Fibroblast of lung (primary cell): ENCODE measurements at regions not wholly inside any gene's neighbourhood (a gene's known extent, or its start where the extent isn't known, plus 50 kb on each side); places are given as distances from the start of the nearest gene placed in this dataset.

ENCODE experiments used
- EZH2 ChIP-seq: IDR thresholded peaks from 2 replicates; pipeline ENCODE4 v1.5.1; 2012; ENCODE audit warnings: low read length, control low read depth, mild to moderate bottlenecking; ENCODE audit errors: missing control alignments
- TF ChIP-seq, protein P1 (sequence below), 2 donors: IDR thresholded peaks in 1 of 2; conservative IDR thresholded peaks in 1 of 2; 1 replicate in 1 of 2; 2 replicates in 1 of 2; pipeline ENCODE4 v1.5.1; 2011 to 2012; ENCODE audit warnings: low read length in 2 of 2, control low read depth in 1 of 2, inconsistent platforms in 1 of 2, low read depth in 1 of 2, mild to moderate bottlenecking in 1 of 2

DNA sequence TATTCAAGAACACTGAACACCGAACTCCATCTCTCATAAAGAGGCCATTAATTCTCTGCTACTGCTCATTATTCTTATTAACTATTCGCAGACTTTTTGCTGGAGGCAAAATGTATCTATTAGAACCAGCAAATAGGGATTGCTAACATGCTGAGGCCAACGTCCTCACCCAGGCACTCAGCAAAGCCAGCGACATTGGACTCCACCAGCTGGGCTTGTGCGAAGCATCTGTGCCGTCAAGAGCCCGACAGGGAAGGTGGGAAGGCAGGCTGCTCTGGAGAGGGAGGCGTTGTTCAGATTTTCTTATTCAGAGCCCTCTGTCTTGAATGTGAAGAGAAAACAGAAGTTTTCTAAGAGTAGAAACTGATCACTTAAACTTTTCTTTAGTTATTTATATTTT, 615.6 kb upstream of the KIRREL3 start:
- TF ChIP-seq, protein P1, sequence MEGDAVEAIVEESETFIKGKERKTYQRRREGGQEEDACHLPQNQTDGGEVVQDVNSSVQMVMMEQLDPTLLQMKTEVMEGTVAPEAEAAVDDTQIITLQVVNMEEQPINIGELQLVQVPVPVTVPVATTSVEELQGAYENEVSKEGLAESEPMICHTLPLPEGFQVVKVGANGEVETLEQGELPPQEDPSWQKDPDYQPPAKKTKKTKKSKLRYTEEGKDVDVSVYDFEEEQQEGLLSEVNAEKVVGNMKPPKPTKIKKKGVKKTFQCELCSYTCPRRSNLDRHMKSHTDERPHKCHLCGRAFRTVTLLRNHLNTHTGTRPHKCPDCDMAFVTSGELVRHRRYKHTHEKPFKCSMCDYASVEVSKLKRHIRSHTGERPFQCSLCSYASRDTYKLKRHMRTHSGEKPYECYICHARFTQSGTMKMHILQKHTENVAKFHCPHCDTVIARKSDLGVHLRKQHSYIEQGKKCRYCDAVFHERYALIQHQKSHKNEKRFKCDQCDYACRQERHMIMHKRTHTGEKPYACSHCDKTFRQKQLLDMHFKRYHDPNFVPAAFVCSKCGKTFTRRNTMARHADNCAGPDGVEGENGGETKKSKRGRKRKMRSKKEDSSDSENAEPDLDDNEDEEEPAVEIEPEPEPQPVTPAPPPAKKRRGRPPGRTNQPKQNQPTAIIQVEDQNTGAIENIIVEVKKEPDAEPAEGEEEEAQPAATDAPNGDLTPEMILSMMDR (conservative IDR thresholded peaks at IDR 0.05 in 1 of 2, IDR thresholded peaks at IDR 0.05 in 1 of 2; ENCODE audit: low read depth in 1 of 2, low read length in 2 of 2): no peak
- TF ChIP-seq EZH2: no peak
